H1 (cell line): ENCODE measurements at regions not wholly inside any gene's neighbourhood (a gene's known extent, or its start where the extent isn't known, plus 50 kb on each side); places are given as distances from the start of the nearest gene placed in this dataset.

Experiments used
- ASH2L ChIP-seq: fragments of 200-600, 300-600 bp; sonication (generic); IDR thresholded peaks from one replicate; pipeline ENCODE4 v1.7.1; 2017; ENCODE audit warnings: low read length
- ATF2 ChIP-seq: IDR thresholded peaks from 2 replicates; pipeline ENCODE4 v1.6.1; 2012; ENCODE audit warnings: low read length, inconsistent platforms
- CTCF ChIP-seq, 3 experiments: IDR thresholded peaks; 1 replicate in 2 of 3; 2 replicates in 1 of 3; pipeline versions ENCODE4 v1.5.1 to v1.6.1; 2011; ENCODE audit warnings: low read length in 3 of 3, mild to moderate bottlenecking in 3 of 3, inconsistent platforms in 2 of 3, low read depth in 1 of 3, moderate library complexity in 1 of 3; ENCODE audit not compliant: insufficient read depth in 1 of 3; ENCODE audit errors: control extremely low read depth in 1 of 3
- EZH2 ChIP-seq: fragments of 200-600 bp; sonication (generic); IDR thresholded peaks from 2 replicates; pipeline ENCODE4 v1.7.1; 2012; ENCODE audit warnings: low read depth, mild to moderate bottlenecking, moderate library complexity, low read length, inconsistent platforms; ENCODE audit not compliant: severe bottlenecking
- HDAC2 ChIP-seq, 2 experiments: fragments of 300-600 bp in 1 of 2; sonication (generic) in 1 of 2; IDR thresholded peaks; 2 replicates each; pipeline ENCODE4 v1.6.1; 2011 to 2012; ENCODE audit warnings: low read depth in 2 of 2, low read length in 2 of 2, mild to moderate bottlenecking in 2 of 2, moderate library complexity in 2 of 2, borderline replicate concordance in 1 of 2, inconsistent platforms in 1 of 2
- MAFK ChIP-seq: IDR thresholded peaks from 2 replicates; pipeline ENCODE4 v1.6.1; 2012; ENCODE audit warnings: low read depth, mild to moderate bottlenecking, improper control_type of control experiment, low read length
- POLR2A ChIP-seq, 2 experiments: IDR thresholded peaks; 1 replicate in 1 of 2; 2 replicates in 1 of 2; pipeline ENCODE4 v1.6.1; 2011; ENCODE audit warnings: low read depth in 2 of 2, low read length in 2 of 2, mild to moderate bottlenecking in 2 of 2; ENCODE audit errors: control extremely low read depth in 1 of 2
- RAD21 ChIP-seq, 2 experiments: IDR thresholded peaks in 1 of 2; conservative IDR thresholded peaks in 1 of 2; 2 replicates each; pipeline ENCODE4 v1.6.1; 2011; ENCODE audit warnings: low read depth in 2 of 2, low read length in 2 of 2, improper control_type of control experiment in 1 of 2, inconsistent platforms in 1 of 2, mild to moderate bottlenecking in 1 of 2, moderate library complexity in 1 of 2
- RXRA ChIP-seq: IDR thresholded peaks from 2 replicates; pipeline ENCODE4 v1.6.1; 2011; ENCODE audit warnings: low read depth, mild to moderate bottlenecking, low read length, moderate library complexity; ENCODE audit not compliant: insufficient read depth
- SP1 ChIP-seq: IDR thresholded peaks from 2 replicates; pipeline ENCODE4 v1.6.1; 2011; ENCODE audit warnings: low read depth, low read length
- SUZ12 ChIP-seq: fragments of 200-600 bp; sonication (generic); IDR thresholded peaks from 2 replicates; pipeline ENCODE4 v1.6.1; 2012; ENCODE audit warnings: mild to moderate bottlenecking, inconsistent platforms, low read length, moderate library complexity, mixed read lengths
- TEAD4 ChIP-seq: IDR thresholded peaks from 2 replicates; pipeline ENCODE4 v1.6.1; 2012; ENCODE audit warnings: low read depth, low read length, inconsistent platforms, mixed read lengths

GRCh38 chr4:18795794-18796193 is 774.2 kb upstream of the LCORL start:
- no peak for TF ChIP-seq ASH2L
- no peak for TF ChIP-seq SUZ12
- no peak for TF ChIP-seq TEAD4
- TF ChIP-seq CTCF (IDR thresholded peaks at IDR 0.05; ENCODE audit: control extremely low read depth in 1 of 3, insufficient read depth in 1 of 3, low read depth in 1 of 3, low read length in 3 of 3): no peak
- no peak for TF ChIP-seq HDAC2 (IDR thresholded peaks at IDR 0.05; ENCODE audit: borderline replicate concordance in 1 of 2, low read depth in 2 of 2, low read length in 2 of 2)
- TF ChIP-seq SP1: no peak
- no peak for TF ChIP-seq POLR2A (IDR thresholded peaks at IDR 0.05; ENCODE audit: control extremely low read depth in 1 of 2, low read depth in 2 of 2, low read length in 2 of 2)
- TF ChIP-seq MAFK: no peak
- TF ChIP-seq RAD21 (IDR thresholded peaks at IDR 0.05 in 1 of 2, conservative IDR thresholded peaks at IDR 0.05 in 1 of 2; ENCODE audit: low read depth in 2 of 2, low read length in 2 of 2): no peak
- no peak for TF ChIP-seq EZH2
- no peak for TF ChIP-seq RXRA
- TF ChIP-seq ATF2: no peak
